ENCODE measurements at regions not wholly inside any gene's neighbourhood (a gene's known extent, or its start where the extent isn't known, plus 50 kb on each side); places are given as distances from the start of the nearest gene placed in this dataset.

DNA sequence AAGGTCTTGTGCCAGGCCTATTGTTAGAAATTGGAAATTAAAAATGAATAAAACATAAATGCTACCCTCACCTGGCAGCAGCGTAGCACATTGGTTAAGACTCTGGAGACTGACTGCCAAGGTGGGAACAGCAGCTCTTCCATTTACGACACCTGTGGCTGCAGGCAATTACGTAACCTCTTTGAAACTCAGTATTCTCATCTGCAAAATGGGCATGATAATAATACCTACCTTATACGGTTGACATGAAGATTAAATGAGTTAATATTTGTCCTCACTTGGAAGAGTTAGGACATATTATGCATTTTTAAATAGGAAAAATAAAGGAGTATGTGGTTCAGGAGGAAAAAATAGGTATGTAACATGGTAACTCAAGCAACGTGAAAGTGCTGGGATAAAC is 279.3 kb upstream of the NCKAP5 start:
- H3K27me3 Mint-ChIP-seq (ENCODE audit: unreplicated experiment) = peaks cover 7% of the 10 kb centered on the region
- H3K4me1 Mint-ChIP-seq (ENCODE audit: low read depth, unreplicated experiment) = peaks cover 15% of the 10 kb centered on the region
- peak overlapping the region; percentile 40 for H3K27ac Mint-ChIP-seq (ENCODE audit: unreplicated experiment)
- TF ChIP-seq, protein P1, sequence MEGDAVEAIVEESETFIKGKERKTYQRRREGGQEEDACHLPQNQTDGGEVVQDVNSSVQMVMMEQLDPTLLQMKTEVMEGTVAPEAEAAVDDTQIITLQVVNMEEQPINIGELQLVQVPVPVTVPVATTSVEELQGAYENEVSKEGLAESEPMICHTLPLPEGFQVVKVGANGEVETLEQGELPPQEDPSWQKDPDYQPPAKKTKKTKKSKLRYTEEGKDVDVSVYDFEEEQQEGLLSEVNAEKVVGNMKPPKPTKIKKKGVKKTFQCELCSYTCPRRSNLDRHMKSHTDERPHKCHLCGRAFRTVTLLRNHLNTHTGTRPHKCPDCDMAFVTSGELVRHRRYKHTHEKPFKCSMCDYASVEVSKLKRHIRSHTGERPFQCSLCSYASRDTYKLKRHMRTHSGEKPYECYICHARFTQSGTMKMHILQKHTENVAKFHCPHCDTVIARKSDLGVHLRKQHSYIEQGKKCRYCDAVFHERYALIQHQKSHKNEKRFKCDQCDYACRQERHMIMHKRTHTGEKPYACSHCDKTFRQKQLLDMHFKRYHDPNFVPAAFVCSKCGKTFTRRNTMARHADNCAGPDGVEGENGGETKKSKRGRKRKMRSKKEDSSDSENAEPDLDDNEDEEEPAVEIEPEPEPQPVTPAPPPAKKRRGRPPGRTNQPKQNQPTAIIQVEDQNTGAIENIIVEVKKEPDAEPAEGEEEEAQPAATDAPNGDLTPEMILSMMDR (IDR thresholded peaks at IDR 0.05; ENCODE audit: partially characterized antibody, unreplicated experiment) = no peak
- H3K9me3 Mint-ChIP-seq (ENCODE audit: unreplicated experiment) = peaks cover 8% of the 10 kb centered on the region
- H3K4me3 Mint-ChIP-seq (ENCODE audit: unreplicated experiment) = no peak overlapping the region
- peaks cover 7% of the 10 kb centered on the region for H3K36me3 Mint-ChIP-seq (ENCODE audit: unreplicated experiment)
- DNase-seq = no peak

DNA sequence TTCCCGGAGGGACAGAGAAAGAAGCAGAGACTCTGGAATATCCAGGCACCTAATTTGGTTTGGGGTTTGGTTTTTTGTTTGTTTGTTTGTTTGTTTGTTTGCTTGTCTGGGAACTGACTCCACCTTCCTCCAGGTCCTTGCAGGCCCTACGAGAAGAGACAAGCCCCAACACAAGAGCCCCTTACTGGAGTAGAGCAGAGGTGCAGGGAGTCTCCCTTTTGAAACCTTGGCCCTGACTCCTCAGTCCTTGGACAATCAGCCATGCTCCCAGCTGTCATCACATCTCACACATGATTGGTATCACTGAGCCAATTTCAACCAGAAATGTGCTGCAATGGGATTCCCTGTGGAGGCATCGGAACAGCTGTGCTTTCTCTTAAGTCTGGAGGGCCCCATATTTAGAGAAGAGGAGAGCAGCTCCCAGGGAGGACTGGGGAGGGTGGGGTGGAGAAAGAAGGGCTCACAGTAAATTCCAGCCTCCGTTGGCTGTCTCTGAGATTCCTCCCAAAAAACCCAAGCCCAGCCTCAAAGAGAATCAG is 279.9 kb upstream of the NCKAP5 start:
- H3K36me3 Mint-ChIP-seq (ENCODE audit: unreplicated experiment) = peaks cover 8% of the 10 kb centered on the region
- TF ChIP-seq, protein P1 (IDR thresholded peaks at IDR 0.05; ENCODE audit: partially characterized antibody, unreplicated experiment) = no peak
- peaks cover 4% of the 10 kb centered on the region for H3K27me3 Mint-ChIP-seq (ENCODE audit: unreplicated experiment)
- peaks cover 9% of the 10 kb centered on the region for H3K4me1 Mint-ChIP-seq (ENCODE audit: low read depth, unreplicated experiment)
- H3K4me3 Mint-ChIP-seq (ENCODE audit: unreplicated experiment) = no peak overlapping the region
- peaks cover 4% of the 10 kb centered on the region for H3K9me3 Mint-ChIP-seq (ENCODE audit: unreplicated experiment)
- DNase-seq = no peak
- H3K27ac Mint-ChIP-seq (ENCODE audit: unreplicated experiment) = no peak overlapping the region

DNA sequence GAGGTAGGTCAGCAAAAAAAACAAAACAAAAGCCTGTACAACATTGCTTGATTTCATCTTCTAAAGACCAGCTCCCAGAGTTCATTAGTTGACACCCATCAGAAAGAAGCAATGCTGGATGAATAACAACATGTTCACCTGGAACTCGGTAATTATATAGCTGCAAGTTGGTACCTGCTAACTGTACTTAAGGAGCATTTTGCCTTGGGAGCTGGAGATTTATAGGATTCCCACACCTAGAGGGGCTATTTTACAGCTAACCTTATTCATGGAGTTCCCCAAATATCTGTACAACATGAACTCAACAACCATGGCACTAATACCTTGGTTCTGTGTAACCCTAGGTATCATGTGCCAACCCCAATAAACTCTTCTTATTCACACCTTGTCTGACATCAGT is 281.1 kb upstream of the NCKAP5 start:
- Mint-ChIP-seq H3K4me3 (ENCODE audit: unreplicated experiment) (no peak overlapping the region), H3K27me3 (ENCODE audit: unreplicated experiment) (peaks cover 4% of the 10 kb centered on the region), H3K4me1 (ENCODE audit: low read depth, unreplicated experiment) (peaks cover 3% of the 10 kb centered on the region), H3K27ac (ENCODE audit: unreplicated experiment) (no peak overlapping the region), H3K9me3 (ENCODE audit: unreplicated experiment) (peaks cover 3% of the 10 kb centered on the region), H3K36me3 (ENCODE audit: unreplicated experiment) (peaks cover 8% of the 10 kb centered on the region)
- TF ChIP-seq, protein P1 (IDR thresholded peaks at IDR 0.05; ENCODE audit: partially characterized antibody, unreplicated experiment) = no peak
- no peak for DNase-seq

DNA sequence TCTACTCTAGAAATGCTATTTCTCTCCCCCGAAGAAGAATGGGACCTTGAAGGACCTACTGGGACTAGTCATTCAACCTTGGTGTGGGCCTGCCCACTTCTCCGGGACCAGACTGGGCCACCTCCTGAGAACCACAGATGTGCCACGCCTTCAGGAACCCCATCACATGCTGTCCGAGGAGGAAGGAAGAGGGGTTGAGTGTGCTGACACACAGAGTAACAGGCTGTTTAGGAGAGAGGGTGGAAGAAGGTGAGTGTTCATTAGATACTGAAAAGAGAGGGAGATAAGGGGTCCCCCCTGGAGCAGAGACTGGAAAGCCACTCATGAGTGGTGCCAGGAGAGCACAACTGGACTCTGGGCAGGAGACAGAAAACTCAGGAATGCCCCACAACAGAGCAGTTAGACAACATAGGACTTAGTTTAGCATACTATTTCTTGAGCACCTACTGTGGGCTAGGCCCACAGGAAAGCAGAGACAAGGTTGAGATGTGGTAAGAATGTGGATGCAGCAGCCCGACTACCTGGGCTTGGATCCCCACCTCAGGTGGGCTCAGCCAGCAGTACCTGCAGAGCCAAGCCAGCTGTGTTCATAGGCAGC is 286.4 kb upstream of the NCKAP5 start:
- Mint-ChIP-seq H3K36me3 (ENCODE audit: unreplicated experiment) (peaks cover 12% of the 10 kb centered on the region), H3K9me3 (ENCODE audit: unreplicated experiment) (peaks cover 1% of the 10 kb centered on the region)

DNA sequence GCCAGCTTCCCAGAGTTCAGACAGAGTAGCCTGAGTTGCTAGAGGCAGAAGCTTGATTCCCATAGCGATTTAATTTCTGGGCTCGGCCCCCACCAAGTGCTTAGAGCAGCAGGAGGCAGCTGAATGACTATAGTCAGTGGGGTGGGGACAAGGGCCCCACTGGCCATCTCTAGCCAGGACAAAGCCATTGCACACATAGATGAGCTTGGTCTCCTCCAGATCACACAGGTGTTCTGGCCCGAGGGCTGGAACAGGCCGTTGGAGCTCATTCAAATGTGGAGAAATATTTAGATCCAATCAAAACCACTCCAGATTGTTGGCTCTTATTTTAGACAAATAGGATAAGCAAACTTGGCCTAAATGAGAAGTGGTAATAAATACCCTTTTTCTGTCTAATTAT is 287.3 kb upstream of the NCKAP5 start:
- Mint-ChIP-seq H3K9me3 (ENCODE audit: unreplicated experiment) (peaks cover 1% of the 10 kb centered on the region), H3K36me3 (ENCODE audit: unreplicated experiment) (peaks cover 12% of the 10 kb centered on the region), H3K4me1 (ENCODE audit: low read depth, unreplicated experiment) (peaks cover 6% of the 10 kb centered on the region), H3K4me3 (ENCODE audit: unreplicated experiment) (no peak overlapping the region), H3K27ac (ENCODE audit: unreplicated experiment) (no peak overlapping the region), H3K27me3 (ENCODE audit: unreplicated experiment) (peaks cover 8% of the 10 kb centered on the region)
- TF ChIP-seq, protein P1 (IDR thresholded peaks at IDR 0.05; ENCODE audit: partially characterized antibody, unreplicated experiment) = no peak
- no peak for DNase-seq

More for the DNA sequence above, 286.4 kb upstream of the NCKAP5 start:
- peaks cover 6% of the 10 kb centered on the region for H3K27me3 Mint-ChIP-seq (ENCODE audit: unreplicated experiment)
- H3K27ac Mint-ChIP-seq (ENCODE audit: unreplicated experiment) = no peak overlapping the region
- no peak overlapping the region for H3K4me3 Mint-ChIP-seq (ENCODE audit: unreplicated experiment)
- no peak for DNase-seq
- H3K4me1 Mint-ChIP-seq (ENCODE audit: low read depth, unreplicated experiment) = peaks cover 5% of the 10 kb centered on the region
- TF ChIP-seq, protein P1 (IDR thresholded peaks at IDR 0.05; ENCODE audit: partially characterized antibody, unreplicated experiment) = no peak

Data from glutamatergic neuron (in vitro differentiated cells).